Endothelial cell of umbilical vein (primary cell): ENCODE measurements at regions not wholly inside any gene's neighbourhood (a gene's known extent, or its start where the extent isn't known, plus 50 kb on each side); places are given as distances from the start of the nearest gene placed in this dataset.
"Not testable (repeated sequence)": the region's sequence is repeated elsewhere in the genome, so short reads cannot be mapped to it uniquely, and the experiment has no call there.

Experiments
- BruUV-seq: library from RNA; stranded (reverse); fragments of 400-500 nt; replicated peaks from 2 replicates; lab custom pipeline; 2021; lab: Mats Ljungman, UMichigan
- CTCF ChIA-PET: fragments of 300-600, 350-600 bp; sonication (Branson Sonifier 250); formaldehyde crosslinking; loops from one replicate; lab custom pipeline; 2021; ENCODE audit warnings: antibody characterized with exemption, inconsistent platforms; lab: Charles Lee
- POLR2A ChIA-PET: fragments of 300-600, 350-600 bp; sonication (Branson Sonifier 250); formaldehyde crosslinking; loops from one replicate; lab custom pipeline; 2021; ENCODE audit warnings: antibody characterized with exemption, inconsistent platforms; lab: Charles Lee
- DNase-seq: peaks from one replicate; pipeline ENCODE4 v3.0.0-alpha.2; 2011; ENCODE audit warnings: low read depth, low spot score
- FAIRE-seq: peaks from 2 replicates; lab custom pipeline; 2011; peaks lifted over from hg19 to GRCh38; lab: Jason Lieb, UNC
- H2AFZ ChIP-seq: 2 replicates; pipeline ENCODE4 v1.6.0; 2012; ENCODE audit warnings: low read depth, low read length, control low read depth, inconsistent platforms
- H3K27ac ChIP-seq: 2 replicates; pipeline ENCODE4 v1.5.1; 2011; ENCODE audit warnings: low read depth, mild to moderate bottlenecking, control low read depth, low read length, moderate library complexity; ENCODE audit not compliant: insufficient read depth
- H3K27me3 ChIP-seq, 2 experiments: 2 replicates each; pipeline versions ENCODE4 v1.6.0 to v1.6.1; 2011; ENCODE audit warnings: low read length in 2 of 2, mixed read lengths in 1 of 2; ENCODE audit not compliant: control insufficient read depth in 2 of 2, insufficient read depth in 2 of 2
- H3K36me3 ChIP-seq, 2 experiments: 2 replicates in 1 of 2; 3 replicates in 1 of 2; pipeline ENCODE4 v1.5.1; 2011; ENCODE audit warnings: low read length in 2 of 2, mild to moderate bottlenecking in 1 of 2, moderate library complexity in 1 of 2; ENCODE audit not compliant: control insufficient read depth in 2 of 2, insufficient read depth in 2 of 2; ENCODE audit errors: extremely low read depth in 1 of 2
- H3K4me1 ChIP-seq: 3 replicates; pipeline ENCODE4 v1.5.1; 2011; ENCODE audit warnings: mild to moderate bottlenecking, low read length; ENCODE audit not compliant: control insufficient read depth, insufficient read depth; ENCODE audit errors: extremely low read depth
- H3K4me2 ChIP-seq: 2 replicates; pipeline ENCODE4 v1.6.1; 2011; ENCODE audit warnings: low read length, control low read depth, mixed read lengths; ENCODE audit not compliant: insufficient read depth
- H3K4me3 ChIP-seq, 3 experiments: fragments of 200-600 bp in 1 of 3; sonication (generic), shearing (Covaris generic) in 1 of 3; replicated peaks in 1 of 3; 2 replicates each; pipeline ENCODE4 v1.5.1; 2011 to 2016; ENCODE audit warnings: control low read depth in 3 of 3, low read length in 3 of 3, mild to moderate bottlenecking in 2 of 3, inconsistent platforms in 1 of 3, low read depth in 1 of 3, moderate library complexity in 1 of 3; ENCODE audit not compliant: insufficient read depth in 1 of 3
- H3K79me2 ChIP-seq: 2 replicates; pipeline ENCODE4 v1.6.0; 2012; ENCODE audit warnings: low read length, inconsistent platforms; ENCODE audit not compliant: control insufficient read depth, insufficient read depth
- H3K9ac ChIP-seq: replicated peaks from 2 replicates; pipeline ENCODE3; 2011; ENCODE audit warnings: low read length, control low read depth; ENCODE audit not compliant: insufficient read depth; ENCODE audit errors: extremely low read depth
- H3K9me1 ChIP-seq: replicated peaks from 3 replicates; pipeline ENCODE4 v1.6.0; 2011; ENCODE audit warnings: mild to moderate bottlenecking, low read length; ENCODE audit not compliant: control insufficient read depth, insufficient read depth; ENCODE audit errors: extremely low read depth
- H3K9me3 ChIP-seq: replicated peaks from 2 replicates; pipeline ENCODE4 v1.5.1; 2012; ENCODE audit warnings: low read length, inconsistent platforms; ENCODE audit not compliant: control insufficient read depth, insufficient read depth
- H4K20me1 ChIP-seq: replicated peaks from 2 replicates; pipeline ENCODE3; 2011; ENCODE audit warnings: mild to moderate bottlenecking, low read length; ENCODE audit not compliant: control insufficient read depth, insufficient read depth; ENCODE audit errors: extremely low read depth
- dilution Hi-C: fragments of 300-500 bp; cut with MboI; formaldehyde crosslinking; loops from one replicate; pipeline ENCODE4 v1.15.0; 2019; ENCODE audit warnings: low sequenced_read_pairs; ENCODE audit not compliant: extremely low pct_ligation_motif_present
- intact Hi-C: fragments of 100-400 bp; cut with micrococcal nuclease; formaldehyde crosslinking; loops from one replicate; pipeline ENCODE4 v1.10.0; 2022

- H3K4me3 ChIP-seq, dilution Hi-C loops, H4K20me1 ChIP-seq, H3K27ac ChIP-seq, H3K9ac ChIP-seq, H3K9me1 ChIP-seq, intact Hi-C loops, DNase-seq, H3K4me1 ChIP-seq, POLR2A ChIA-PET, FAIRE-seq, H3K79me2 ChIP-seq, H2AFZ ChIP-seq, CTCF ChIA-PET, H3K27me3 ChIP-seq, H3K4me2 ChIP-seq, H3K36me3 ChIP-seq, H3K9me3 ChIP-seq, BruUV-seq: not testable (repeated sequence)
Observed at GRCh38 chrY:9666204-9666603, 138.5 kb downstream of the TSPY10 start.

- H3K4me3 ChIP-seq, DNase-seq, H3K36me3 ChIP-seq, H2AFZ ChIP-seq, H4K20me1 ChIP-seq, POLR2A ChIA-PET, H3K27ac ChIP-seq, FAIRE-seq, H3K27me3 ChIP-seq, H3K79me2 ChIP-seq, H3K9ac ChIP-seq, BruUV-seq, H3K4me2 ChIP-seq, H3K4me1 ChIP-seq, CTCF ChIA-PET, H3K9me1 ChIP-seq, H3K9me3 ChIP-seq, intact Hi-C loops, dilution Hi-C loops: not testable (repeated sequence)
Observed at GRCh38 chrY:9692481-9692880, 164.8 kb downstream of the TSPY10 start.

GRCh38 chrY:9716932-9717331 lies 189.3 kb downstream of the TSPY10 start:
- BruUV-seq, H3K9me3 ChIP-seq, H3K36me3 ChIP-seq, H3K79me2 ChIP-seq, H3K27me3 ChIP-seq, H2AFZ ChIP-seq, FAIRE-seq, H3K27ac ChIP-seq, H4K20me1 ChIP-seq, H3K9me1 ChIP-seq, H3K4me2 ChIP-seq, H3K4me1 ChIP-seq, dilution Hi-C loops, POLR2A ChIA-PET, H3K4me3 ChIP-seq, DNase-seq, intact Hi-C loops, CTCF ChIA-PET, H3K9ac ChIP-seq: not testable (repeated sequence)

GRCh38 chrY:9718803-9719202 lies 191.1 kb downstream of the TSPY10 start:
- H3K4me1 ChIP-seq, DNase-seq, H3K9ac ChIP-seq, H3K9me1 ChIP-seq, dilution Hi-C loops, POLR2A ChIA-PET, H3K4me3 ChIP-seq, H3K27me3 ChIP-seq, CTCF ChIA-PET, FAIRE-seq, H4K20me1 ChIP-seq, BruUV-seq, H3K4me2 ChIP-seq, H3K79me2 ChIP-seq, H3K9me3 ChIP-seq, H2AFZ ChIP-seq, intact Hi-C loops, H3K27ac ChIP-seq, H3K36me3 ChIP-seq: not testable (repeated sequence)
